ENCODE measurements at regions not wholly inside any gene's neighbourhood (a gene's known extent, or its start where the extent isn't known, plus 50 kb on each side); places are given as distances from the start of the nearest gene placed in this dataset.

DNA sequence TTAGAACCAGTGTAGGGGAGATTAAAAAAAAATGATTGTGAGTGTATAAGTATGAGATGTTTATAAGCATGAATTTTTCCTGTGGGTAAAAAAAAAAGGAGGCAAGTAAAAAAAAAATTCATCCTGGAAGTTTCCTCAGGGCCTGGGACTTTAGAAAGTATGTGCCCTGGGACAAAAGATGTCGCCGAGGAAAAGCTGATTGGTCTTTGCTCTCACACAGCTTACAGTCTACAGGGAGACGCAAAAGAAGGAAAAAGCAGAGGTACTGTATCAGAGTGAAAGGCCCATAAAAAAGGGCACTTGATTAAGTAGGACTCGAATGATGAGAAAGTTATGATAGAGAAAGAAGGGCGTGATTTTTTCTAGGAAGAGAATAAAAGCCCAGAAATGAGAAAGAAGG is 501.4 kb upstream of the MEF2C start:
- TF ChIP-seq, protein P1, sequence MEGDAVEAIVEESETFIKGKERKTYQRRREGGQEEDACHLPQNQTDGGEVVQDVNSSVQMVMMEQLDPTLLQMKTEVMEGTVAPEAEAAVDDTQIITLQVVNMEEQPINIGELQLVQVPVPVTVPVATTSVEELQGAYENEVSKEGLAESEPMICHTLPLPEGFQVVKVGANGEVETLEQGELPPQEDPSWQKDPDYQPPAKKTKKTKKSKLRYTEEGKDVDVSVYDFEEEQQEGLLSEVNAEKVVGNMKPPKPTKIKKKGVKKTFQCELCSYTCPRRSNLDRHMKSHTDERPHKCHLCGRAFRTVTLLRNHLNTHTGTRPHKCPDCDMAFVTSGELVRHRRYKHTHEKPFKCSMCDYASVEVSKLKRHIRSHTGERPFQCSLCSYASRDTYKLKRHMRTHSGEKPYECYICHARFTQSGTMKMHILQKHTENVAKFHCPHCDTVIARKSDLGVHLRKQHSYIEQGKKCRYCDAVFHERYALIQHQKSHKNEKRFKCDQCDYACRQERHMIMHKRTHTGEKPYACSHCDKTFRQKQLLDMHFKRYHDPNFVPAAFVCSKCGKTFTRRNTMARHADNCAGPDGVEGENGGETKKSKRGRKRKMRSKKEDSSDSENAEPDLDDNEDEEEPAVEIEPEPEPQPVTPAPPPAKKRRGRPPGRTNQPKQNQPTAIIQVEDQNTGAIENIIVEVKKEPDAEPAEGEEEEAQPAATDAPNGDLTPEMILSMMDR (IDR thresholded peaks at IDR 0.05; ENCODE audit: insufficient read depth, low read depth, low read length) = no peak
- ChIA-PET CTCF (interaction anchor here (0.6 kb wide), 1 partner anchor 89 kb away, joined by 4 read pairs; no protein-coding TSS in a partner anchor), POLR2A (no interaction called here)

GRCh38 chr5:89380635-89381034 is 497.7 kb upstream of the MEF2C start:
- Histone ChIP-seq H3K36me3 (ENCODE audit: control insufficient read depth, insufficient read depth, low read length) (no peaks in the 10 kb centered on the region), H3K4me3 (ENCODE audit: low read depth, low read length) (no peak overlapping the region), H3K27me3 (ENCODE audit: control insufficient read depth, insufficient read depth, low read length) (no peaks in the 10 kb centered on the region)
- TF ChIP-seq, protein P1 (IDR thresholded peaks at IDR 0.05; ENCODE audit: insufficient read depth, low read depth, low read length) = no peak
- ChIA-PET CTCF (no interaction called here), POLR2A (no interaction called here)
- no peak for DNase-seq (ENCODE audit: low read depth)

More for the DNA sequence above, 501.4 kb upstream of the MEF2C start:
- Histone ChIP-seq H3K27me3 (ENCODE audit: control insufficient read depth, insufficient read depth, low read length) (no peaks in the 10 kb centered on the region), H3K4me3 (ENCODE audit: low read depth, low read length) (no peak overlapping the region), H3K36me3 (ENCODE audit: control insufficient read depth, insufficient read depth, low read length) (no peaks in the 10 kb centered on the region)
- no peak for DNase-seq (ENCODE audit: low read depth)

GRCh38 chr5:89377767-89378455 is 494.9 kb upstream of the MEF2C start:
- no peak for DNase-seq (ENCODE audit: low read depth)
- Histone ChIP-seq H3K36me3 (ENCODE audit: control insufficient read depth, insufficient read depth, low read length) (no peaks in the 10 kb centered on the region), H3K27me3 (ENCODE audit: control insufficient read depth, insufficient read depth, low read length) (no peaks in the 10 kb centered on the region), H3K4me3 (ENCODE audit: low read depth, low read length) (no peak overlapping the region)
- ChIA-PET CTCF (no interaction called here), POLR2A (no interaction called here)
- TF ChIP-seq, protein P1 (IDR thresholded peaks at IDR 0.05; ENCODE audit: insufficient read depth, low read depth, low read length) = no peak

DNA sequence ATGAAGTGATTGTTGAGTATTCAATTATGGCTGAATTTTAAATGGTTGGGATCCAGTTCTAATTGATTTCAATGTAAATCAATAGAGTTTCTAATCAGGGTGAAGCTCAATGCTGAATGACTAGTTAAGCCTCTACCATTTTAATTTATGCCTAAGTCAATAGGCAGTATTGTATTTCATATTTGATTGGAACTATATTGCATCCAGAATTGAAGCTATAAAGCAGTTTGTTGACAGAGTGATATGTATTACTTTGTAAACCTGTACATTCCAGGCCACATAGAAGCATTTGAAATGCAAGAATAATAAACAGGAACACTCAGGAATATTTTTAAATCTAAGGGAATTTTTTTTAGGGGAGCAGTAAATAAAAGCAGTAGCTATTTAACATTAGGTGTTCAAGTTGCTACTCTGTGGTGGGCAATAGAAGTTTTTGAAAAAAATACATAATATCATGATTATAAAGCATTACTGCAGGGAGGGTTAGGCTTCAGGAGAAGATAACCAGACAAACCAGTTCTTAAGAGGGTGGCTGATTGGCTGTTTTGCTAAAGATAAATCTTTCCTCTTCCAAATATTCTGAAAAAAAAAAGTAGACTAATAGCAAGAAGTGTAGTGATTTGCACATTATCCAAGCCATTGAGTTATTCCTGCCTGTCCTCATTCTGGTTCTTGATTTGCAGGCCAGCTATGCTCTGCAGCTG is 492.0 kb upstream of the MEF2C start:
- Histone ChIP-seq H3K36me3 (ENCODE audit: control insufficient read depth, insufficient read depth, low read length) (no peaks in the 10 kb centered on the region), H3K4me3 (ENCODE audit: low read depth, low read length) (no peak overlapping the region), H3K27me3 (ENCODE audit: control insufficient read depth, insufficient read depth, low read length) (no peaks in the 10 kb centered on the region)
- no peak for DNase-seq (ENCODE audit: low read depth)
- TF ChIP-seq, protein P1 (IDR thresholded peaks at IDR 0.05; ENCODE audit: insufficient read depth, low read depth, low read length) = no peak
- ChIA-PET CTCF (interaction anchor here (1.3 kb wide), 1 partner anchor 10 kb away, joined by 5 read pairs; no protein-coding TSS in a partner anchor), POLR2A (no interaction called here)

DNA sequence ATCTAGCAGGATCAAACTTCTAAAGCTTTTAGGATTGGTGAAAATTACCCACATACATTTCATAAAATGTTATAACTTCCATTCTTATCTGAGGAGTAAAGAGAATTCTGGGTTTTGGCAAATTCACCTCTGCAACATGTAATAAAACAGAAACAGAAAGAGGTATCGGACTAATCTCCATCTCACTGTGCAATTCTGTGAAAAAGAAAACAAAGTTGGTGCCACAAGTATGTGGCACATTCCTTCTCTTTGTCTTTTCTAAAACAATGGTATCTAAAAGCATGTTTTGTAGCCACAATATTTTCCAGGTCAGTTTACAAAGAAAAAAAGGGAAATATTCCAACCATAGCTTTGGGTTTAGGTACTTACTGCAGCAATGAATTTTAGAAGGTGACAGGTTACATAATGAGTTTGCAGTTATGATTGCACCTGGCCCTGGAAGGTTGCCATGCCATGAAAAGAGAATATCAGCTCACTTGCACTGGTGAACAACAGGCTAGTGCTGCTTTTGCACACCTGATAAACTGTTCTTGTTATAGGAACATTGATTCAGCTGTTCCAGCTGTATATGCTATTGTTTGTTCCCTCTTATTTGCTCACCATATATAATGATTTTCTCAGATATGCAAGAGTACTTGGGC is 491.3 kb upstream of the MEF2C start:
- Histone ChIP-seq H3K27me3 (ENCODE audit: control insufficient read depth, insufficient read depth, low read length) (no peaks in the 10 kb centered on the region), H3K4me3 (ENCODE audit: low read depth, low read length) (no peak overlapping the region), H3K36me3 (ENCODE audit: control insufficient read depth, insufficient read depth, low read length) (no peaks in the 10 kb centered on the region)
- POLR2A ChIA-PET = no interaction called here
- no peak for DNase-seq (ENCODE audit: low read depth)
- CTCF ChIA-PET = interaction anchor here (1.3 kb wide), 1 partner anchor 9 kb away, joined by 5 read pairs; no protein-coding TSS in a partner anchor
- TF ChIP-seq, protein P1 (IDR thresholded peaks at IDR 0.05; ENCODE audit: insufficient read depth, low read depth, low read length) = no peak

Measured in BJ (cell line).